ENCODE measurements at regions not wholly inside any gene's neighbourhood (a gene's known extent, or its start where the extent isn't known, plus 50 kb on each side); places are given as distances from the start of the nearest gene placed in this dataset.

DNA sequence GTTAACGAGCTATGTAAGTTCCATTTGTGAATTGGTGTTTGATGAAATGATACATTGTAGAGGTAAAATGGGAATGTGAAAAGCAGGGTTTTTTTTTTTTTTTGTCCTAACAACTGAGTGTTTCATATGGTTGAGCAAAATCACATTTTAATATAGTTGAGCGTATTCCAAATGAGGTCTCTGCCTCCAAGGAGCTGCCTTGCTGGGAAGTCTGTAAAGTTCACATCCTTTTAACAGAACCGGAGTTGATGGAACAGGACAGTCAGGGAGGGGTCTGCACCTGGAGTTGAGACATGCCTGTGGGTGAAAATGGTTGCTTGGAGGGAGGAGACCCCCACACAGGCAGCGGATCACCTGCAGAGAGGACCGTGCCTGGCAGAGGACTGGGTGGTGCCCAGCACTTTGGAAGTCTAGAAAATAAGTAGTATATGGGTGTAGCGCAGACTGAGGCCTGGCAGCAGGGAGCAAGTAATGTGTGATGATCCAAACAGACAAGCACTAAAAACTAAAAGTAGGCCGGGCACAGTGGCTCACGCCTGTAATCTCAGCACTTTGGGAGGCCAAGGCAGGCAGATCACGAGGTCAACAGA is 75.2 kb upstream of the UBAC2 start:
- no peak for ATAC-seq

DNA sequence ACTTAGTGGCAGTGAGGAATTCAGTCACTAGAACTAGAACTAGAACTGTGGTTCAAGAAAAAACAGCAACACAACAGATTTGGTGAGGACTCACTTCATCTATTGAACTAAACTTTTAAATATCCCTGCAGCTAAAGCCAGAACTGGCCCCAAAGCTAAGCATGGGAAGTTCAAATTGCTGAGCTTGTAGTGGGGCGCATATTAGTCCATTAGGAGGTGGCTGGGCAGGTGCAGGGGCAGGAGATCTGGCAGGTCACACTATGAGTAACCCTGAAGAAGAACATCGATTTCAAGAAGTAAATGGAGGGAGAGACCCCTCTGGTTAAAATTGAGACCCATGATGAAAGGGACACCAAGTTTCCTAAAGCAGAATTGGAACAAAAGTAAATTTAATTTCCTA is 73.8 kb upstream of the UBAC2 start:
- ATAC-seq = no peak

DNA sequence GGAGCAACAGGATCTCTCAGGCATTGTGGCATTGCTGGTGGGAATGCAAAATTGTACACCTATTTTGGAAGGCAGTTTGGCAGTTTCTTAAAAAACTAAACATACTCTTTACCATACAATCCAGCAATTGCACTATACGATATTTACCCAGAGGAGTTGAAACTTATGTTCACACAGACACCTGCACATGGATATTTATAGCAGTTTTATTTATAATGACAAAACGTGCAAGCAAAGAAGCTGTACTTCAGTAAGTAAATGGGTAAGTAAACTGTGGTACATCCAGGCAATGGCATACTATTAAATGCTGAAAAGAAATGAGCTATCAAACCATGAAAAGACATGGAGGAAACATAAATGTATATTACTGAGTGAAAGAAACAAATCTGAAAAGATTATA is 71.6 kb upstream of the UBAC2 start:
- no peak for ATAC-seq

DNA sequence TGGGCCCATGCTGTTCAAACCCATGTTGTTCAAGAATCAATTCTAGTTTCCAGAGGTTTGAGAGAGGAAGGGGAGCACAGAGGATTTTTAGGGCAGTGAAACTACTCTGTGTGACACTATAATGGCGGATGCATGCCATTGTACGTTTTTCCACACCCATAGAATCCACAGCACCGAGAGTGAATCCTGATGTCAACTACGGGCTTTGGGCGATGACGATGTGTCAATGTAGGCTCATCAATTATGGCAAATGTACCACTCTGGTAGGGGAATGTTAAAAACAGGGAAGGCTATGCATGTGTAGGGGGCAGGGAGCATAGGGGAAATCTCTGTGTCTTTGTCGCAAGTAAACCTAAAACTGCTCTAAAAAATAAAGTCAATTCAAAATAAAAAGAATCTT is 70.7 kb upstream of the UBAC2 start:
- no peak for ATAC-seq

DNA sequence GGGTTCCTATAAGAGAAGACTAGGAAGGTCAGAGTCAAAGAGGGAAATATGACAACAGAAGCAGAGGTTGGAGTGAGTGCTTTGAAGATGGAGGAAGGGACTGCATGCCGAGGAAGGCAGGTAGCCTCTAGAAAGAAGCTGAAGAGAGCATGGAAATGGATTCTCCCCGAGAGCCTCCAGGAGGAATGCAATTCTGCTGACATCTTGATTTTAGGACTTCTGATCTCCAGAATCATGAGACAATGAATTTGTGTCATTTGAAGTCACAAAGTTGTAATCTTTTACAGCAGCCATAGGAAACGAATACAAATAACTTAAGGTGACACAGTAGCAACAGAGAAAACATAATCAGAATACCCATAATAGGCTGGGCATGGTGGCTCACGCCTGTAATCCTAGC is 69.2 kb upstream of the UBAC2 start:
- ATAC-seq = no peak

DNA sequence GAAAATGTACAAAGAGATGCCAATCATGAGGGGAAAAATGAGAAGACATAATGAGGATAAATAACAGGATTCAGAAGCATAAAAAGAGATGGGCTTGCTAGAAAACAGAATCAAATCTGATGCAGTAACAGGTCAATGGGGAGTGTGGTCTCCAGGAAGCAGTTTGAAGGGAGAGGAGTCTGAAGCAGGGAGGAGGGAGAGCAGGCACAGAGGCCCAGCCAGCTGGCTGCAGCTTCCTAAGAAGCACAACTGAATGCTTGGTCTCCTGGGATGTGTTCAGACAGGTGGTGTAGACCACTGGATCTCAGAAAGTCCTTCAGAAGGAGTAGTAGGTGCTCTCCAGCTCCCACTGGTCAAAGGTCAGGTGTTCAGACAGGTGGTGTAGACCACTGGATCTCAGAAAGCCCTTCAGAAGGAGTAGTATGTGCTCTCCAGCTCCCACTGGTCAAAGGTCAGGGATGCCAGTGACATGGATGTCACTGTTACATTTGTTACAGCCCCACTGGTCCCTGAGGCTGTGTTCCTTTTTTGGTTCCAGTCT is 68.3 kb upstream of the UBAC2 start:
- no peak for ATAC-seq

DNA sequence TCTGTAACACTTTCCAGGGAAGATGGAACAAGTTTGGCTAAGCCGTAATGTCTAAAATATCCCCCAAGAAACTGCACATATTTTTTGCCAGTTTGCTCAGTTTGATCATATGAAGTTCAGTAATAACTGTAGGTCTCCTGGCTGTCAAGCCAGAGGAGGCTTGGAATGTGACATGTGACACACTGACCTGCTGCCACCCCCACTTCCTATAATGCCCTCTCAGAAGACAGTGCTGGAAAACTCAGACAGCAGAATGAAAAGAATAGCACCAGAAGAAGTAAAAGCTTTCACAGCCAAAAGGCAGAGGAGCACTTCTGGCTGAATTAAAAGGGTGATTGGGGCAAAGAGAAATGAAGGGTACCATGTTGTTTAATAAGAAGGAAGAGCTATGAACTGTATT is 67.4 kb upstream of the UBAC2 start:
- ATAC-seq = no peak

DNA sequence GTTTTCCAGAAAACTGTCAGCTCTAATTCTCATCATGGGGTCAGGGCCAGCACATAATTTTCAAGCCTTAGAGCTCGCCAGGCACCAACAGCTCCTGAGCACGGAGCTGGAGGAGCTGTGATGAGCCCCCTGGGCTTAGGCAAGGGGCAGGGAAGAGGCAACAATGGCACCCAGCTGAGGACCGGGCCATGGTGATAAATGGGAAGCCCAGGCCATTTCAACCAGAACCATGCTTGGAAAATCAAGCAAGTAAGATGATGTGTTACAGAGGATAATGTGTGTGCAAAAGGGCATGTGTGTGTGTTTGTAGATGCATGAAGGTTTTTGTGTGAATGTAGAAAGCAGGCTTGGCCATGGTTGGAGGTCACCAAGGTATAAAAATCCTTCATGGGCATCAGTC is 66.8 kb upstream of the UBAC2 start:
- ATAC-seq = no peak

DNA sequence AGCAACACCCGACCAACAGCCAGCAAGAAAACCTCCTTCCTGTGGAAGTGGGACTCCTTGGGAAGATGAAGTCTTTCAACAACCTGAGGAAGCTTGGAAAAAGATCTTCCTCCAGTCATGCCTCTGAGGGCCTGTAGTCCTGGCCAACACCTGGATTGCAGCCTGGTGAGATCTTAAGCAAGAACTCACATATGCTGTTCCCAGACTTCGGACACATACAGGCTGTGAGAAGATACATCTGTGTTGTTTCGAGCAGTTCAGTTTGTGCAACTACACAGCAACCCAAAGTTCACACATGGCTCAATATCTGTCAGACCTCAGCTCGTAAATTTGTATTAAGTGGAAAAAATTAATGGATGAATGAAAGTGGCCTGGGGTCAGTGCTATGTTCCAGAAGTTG is 65.1 kb upstream of the UBAC2 start:
- ATAC-seq = no peak

DNA sequence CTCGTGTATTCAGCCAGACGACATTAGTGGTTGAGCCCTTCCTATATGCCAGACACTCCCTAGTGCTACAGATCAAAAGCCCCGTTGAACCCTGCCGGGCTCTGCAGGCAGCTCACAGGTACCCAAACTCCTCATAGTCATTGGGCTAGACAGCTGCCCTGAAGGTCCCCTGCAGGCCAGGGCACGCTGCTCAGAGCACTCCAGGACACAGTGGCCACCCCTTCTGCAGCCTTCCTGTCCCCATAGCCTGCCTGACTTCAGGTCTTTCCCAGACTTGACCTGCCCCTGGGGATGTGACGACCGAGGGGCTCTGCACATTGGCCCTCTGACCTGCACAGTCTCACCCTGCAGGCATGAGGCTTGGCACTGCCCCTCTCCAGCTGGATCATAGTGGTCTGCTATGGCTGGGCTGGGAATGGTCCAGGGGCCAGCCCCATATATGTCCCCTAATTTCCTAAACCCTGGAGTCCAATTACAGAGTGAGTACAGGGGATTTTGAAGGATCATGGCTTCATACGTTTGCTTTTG is 64.2 kb upstream of the UBAC2 start:
- no peak for ATAC-seq

DNA sequence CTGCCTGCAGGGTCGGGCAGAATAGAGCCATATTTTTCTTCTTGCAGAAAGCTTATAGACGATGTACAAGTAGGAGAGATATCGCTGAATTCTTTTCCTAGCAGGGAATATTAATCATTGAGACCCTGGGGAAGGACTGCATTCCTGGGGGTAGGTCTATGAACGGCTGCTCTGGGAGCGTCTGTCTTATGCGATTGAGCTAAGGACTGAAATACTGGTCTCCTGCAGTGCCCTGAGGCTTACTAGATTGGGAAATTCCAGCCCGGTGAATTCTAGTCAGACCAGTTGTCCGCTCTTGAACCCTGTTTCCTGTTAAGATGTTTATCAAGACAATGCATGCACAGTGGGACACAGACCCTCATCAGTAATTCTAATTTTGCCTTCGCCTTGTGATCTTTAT is 59.8 kb upstream of the UBAC2 start:
- ATAC-seq = no peak

DNA sequence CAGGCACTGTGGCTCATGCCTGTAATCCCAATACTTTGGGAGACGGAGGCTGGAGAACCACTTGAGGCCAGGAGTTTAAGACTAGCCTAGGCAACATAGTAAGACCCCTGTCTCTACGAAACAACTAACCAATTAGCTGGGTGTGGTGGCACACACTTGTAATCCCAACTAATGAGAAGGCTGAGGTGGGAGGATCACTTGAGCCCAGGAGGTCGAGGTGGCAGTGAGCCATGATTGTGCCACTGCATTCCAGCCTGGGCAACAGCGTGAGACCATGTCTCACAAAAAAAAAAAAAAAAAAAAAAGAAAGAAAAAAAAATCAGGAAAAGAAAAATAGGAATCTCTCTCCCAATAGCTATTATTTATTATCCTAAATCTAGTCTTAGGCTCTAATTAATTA is 56.8 kb upstream of the UBAC2 start:
- ATAC-seq = no peak

DNA sequence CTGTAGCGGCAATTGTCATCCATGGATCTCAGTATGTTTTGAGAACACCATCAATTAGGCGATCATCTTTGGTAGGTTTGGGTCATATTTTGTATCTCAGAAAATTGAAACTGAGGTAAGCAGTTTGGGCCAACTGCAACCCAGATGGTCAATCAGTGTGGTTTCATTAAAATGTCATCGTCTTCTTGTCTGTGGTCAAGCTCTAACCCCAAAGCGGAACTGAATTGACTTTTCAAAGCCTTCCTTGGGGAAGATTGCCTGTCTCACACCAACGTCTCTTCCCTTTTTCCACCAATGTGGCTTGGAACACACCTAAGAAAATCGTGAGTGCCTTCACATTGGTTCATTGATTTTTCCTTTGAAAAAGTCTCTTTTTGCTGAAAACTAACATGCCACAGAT is 56.3 kb upstream of the UBAC2 start:
- no peak for ATAC-seq

DNA sequence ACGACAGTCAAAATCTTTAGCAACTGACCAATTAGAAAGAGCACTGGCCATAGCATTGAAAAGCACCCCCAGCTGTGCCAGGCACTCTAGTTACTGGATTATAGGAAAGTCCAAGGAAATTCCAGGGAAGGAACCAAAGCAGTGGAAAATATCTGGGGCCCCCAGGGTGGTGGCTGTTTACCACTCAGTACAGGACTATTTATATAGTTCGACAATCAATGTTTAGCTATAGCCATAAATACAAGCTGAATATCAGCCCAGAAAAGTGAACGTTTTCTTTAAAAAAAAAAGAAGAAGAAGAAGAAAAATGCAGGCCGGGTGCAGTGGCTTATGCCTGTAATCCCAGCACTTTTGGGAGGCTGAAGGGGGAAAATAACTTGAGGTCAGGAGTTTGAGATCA is 55.2 kb upstream of the UBAC2 start:
- no peak for ATAC-seq

DNA sequence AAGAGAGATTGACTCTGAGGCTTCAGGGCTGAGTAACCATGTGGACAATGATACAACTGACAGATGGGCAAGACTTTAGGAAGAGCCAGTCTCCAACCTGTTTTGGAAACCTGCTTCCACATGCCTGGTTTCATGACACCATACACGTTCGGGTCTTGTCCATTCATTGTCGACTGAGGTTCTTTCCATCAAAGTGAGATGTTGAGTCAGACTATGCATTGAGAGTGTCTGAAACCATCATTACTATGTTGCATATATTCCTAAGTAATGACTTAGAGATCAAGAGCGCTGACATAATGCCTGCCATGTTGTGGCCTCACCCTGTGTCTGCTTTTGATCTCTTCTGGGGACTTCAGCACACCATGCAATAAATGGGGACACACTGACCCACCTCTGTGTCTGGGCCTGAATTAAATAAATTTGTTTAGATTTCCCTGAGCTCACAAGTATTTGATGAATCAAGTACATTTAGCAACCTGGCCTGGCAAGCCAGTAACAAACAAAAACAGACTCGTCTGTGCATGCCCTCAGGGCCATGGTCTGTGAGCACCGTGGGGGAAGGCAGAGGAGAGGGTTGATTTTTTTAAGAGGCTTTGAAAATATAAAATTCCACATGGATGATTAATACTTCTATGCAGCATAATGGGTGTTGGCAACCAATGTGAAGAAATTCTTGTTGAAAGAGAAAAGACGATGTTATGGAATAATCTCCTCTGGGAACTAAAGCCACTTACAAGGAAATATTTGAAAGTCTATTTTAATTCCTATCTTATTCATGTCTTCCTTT is 49.9 kb upstream of the UBAC2 start:
- ATAC-seq = peak; percentile 85

Measured in esophagus mucosa (tissue), 1 donor.